ENCODE measurements at regions not wholly inside any gene's neighbourhood (a gene's known extent, or its start where the extent isn't known, plus 50 kb on each side); places are given as distances from the start of the nearest gene placed in this dataset.
"Not testable (repeated sequence)": the region's sequence is repeated elsewhere in the genome, so short reads cannot be mapped to it uniquely, and the experiment has no call there.

GRCh38 chr6:86738078-86738477 lies 199.2 kb upstream of the HTR1E start:
- no peaks in the 10 kb centered on the region for H3K4me1 Mint-ChIP-seq
- WGBS, 2 experiments (ENCODE audit: insufficient coverage in 1 of 2, insufficient read length in 1 of 2), result 75 to 97% methylated on average over 1 of the region's 1 CpG
- no peak overlapping the region for H3K27ac ChIP-seq (ENCODE audit: low read depth, low read length)
- no peak for DNase-seq
- peaks cover 10% of the 10 kb centered on the region for H3K36me3 Mint-ChIP-seq (ENCODE audit: low read depth)
- H3K27me3 ChIP-seq (ENCODE audit: control insufficient read depth, insufficient read depth, low read length, poor library complexity, severe bottlenecking), result no peaks in the 10 kb centered on the region
- H3K27me3 Mint-ChIP-seq (ENCODE audit: insufficient read depth), result no peaks in the 10 kb centered on the region
- no peak overlapping the region for H3K9ac ChIP-seq (ENCODE audit: extremely low read depth, low read length, poor library complexity, severe bottlenecking)
- H3K9me3 ChIP-seq (ENCODE audit: control insufficient read depth, low read length), result no peaks in the 10 kb centered on the region
- H3K4me1 ChIP-seq (ENCODE audit: control insufficient read depth, insufficient read depth, low read length), result no peaks in the 10 kb centered on the region
- H3K9me3 Mint-ChIP-seq, result peaks cover 24% of the 10 kb centered on the region
- H3K4me3 ChIP-seq (ENCODE audit: low read length), result no peak overlapping the region
- no peaks in the 10 kb centered on the region for H3K36me3 ChIP-seq (ENCODE audit: control insufficient read depth, insufficient read depth, low read length)
- TF ChIP-seq, protein P1, sequence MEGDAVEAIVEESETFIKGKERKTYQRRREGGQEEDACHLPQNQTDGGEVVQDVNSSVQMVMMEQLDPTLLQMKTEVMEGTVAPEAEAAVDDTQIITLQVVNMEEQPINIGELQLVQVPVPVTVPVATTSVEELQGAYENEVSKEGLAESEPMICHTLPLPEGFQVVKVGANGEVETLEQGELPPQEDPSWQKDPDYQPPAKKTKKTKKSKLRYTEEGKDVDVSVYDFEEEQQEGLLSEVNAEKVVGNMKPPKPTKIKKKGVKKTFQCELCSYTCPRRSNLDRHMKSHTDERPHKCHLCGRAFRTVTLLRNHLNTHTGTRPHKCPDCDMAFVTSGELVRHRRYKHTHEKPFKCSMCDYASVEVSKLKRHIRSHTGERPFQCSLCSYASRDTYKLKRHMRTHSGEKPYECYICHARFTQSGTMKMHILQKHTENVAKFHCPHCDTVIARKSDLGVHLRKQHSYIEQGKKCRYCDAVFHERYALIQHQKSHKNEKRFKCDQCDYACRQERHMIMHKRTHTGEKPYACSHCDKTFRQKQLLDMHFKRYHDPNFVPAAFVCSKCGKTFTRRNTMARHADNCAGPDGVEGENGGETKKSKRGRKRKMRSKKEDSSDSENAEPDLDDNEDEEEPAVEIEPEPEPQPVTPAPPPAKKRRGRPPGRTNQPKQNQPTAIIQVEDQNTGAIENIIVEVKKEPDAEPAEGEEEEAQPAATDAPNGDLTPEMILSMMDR (conservative IDR thresholded peaks at IDR 0.05), result no peak
- no peak overlapping the region for H3K4me3 Mint-ChIP-seq
- H3K27ac Mint-ChIP-seq, result no peak overlapping the region

- not testable (repeated sequence) for H3K27me3 ChIP-seq (ENCODE audit: control insufficient read depth, insufficient read depth, low read length, poor library complexity, severe bottlenecking); H3K27me3 Mint-ChIP-seq (ENCODE audit: insufficient read depth); H3K27ac Mint-ChIP-seq; H3K4me1 ChIP-seq (ENCODE audit: control insufficient read depth, insufficient read depth, low read length); H3K4me3 ChIP-seq (ENCODE audit: low read length); H3K9ac ChIP-seq (ENCODE audit: extremely low read depth, low read length, poor library complexity, severe bottlenecking); DNase-seq; H3K4me1 Mint-ChIP-seq; H3K27ac ChIP-seq (ENCODE audit: low read depth, low read length); H3K4me3 Mint-ChIP-seq
- H3K9me3 ChIP-seq (ENCODE audit: control insufficient read depth, low read length), result peaks cover 25% of the 10 kb centered on the region
- peaks cover 16% of the 10 kb centered on the region for H3K36me3 ChIP-seq (ENCODE audit: control insufficient read depth, insufficient read depth, low read length)
- Mint-ChIP-seq H3K9me3 (peaks cover 61% of the 10 kb centered on the region), H3K36me3 (ENCODE audit: low read depth) (peaks cover 60% of the 10 kb centered on the region)
- WGBS, 2 experiments (ENCODE audit: insufficient coverage in 1 of 2, insufficient read length in 1 of 2), result 50 to 80% methylated on average over 2 to 8 of the region's 8 CpGs
These were observed 205.7 kb upstream of the HTR1E start for GRCh38 chr6:86731631-86732030.

GRCh38 chr6:86730772-86731171 lies 206.6 kb upstream of the HTR1E start:
- Mint-ChIP-seq H3K9me3 (peaks cover 66% of the 10 kb centered on the region), H3K36me3 (ENCODE audit: low read depth) (peaks cover 67% of the 10 kb centered on the region)
- H3K36me3 ChIP-seq (ENCODE audit: control insufficient read depth, insufficient read depth, low read length), result peaks cover 19% of the 10 kb centered on the region
- DNase-seq; H3K27me3 ChIP-seq (ENCODE audit: control insufficient read depth, insufficient read depth, low read length, poor library complexity, severe bottlenecking); H3K27me3 Mint-ChIP-seq (ENCODE audit: insufficient read depth); H3K4me3 Mint-ChIP-seq; H3K27ac ChIP-seq (ENCODE audit: low read depth, low read length); H3K4me1 Mint-ChIP-seq; H3K4me1 ChIP-seq (ENCODE audit: control insufficient read depth, insufficient read depth, low read length); H3K27ac Mint-ChIP-seq; H3K4me3 ChIP-seq (ENCODE audit: low read length); H3K9ac ChIP-seq (ENCODE audit: extremely low read depth, low read length, poor library complexity, severe bottlenecking): not testable (repeated sequence)
- peaks cover 29% of the 10 kb centered on the region for H3K9me3 ChIP-seq (ENCODE audit: control insufficient read depth, low read length)
- WGBS, 2 experiments (ENCODE audit: insufficient coverage in 1 of 2, insufficient read length in 1 of 2), result 91 to 94% methylated on average over 3 to 4 of the region's 4 CpGs

DNA sequence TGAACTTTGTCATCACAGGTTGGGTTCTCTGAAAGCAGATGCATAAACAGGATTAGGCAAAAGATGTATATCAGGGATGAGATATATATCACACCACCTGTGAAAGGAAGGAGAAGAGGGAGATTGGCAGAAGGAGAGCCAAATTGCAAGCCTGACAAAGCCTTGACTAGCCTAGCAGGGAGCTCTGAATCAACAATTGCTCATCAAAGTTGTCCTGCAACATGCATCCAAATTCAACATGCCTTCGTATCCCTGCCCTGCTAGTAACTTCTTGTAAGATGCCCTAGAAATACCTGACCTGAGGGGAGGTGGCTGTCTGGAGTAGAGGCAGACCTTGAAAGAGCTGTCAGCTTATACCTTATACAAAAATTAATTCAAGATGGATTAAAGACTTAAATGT lies 207.1 kb upstream of the HTR1E start:
- H3K4me3 Mint-ChIP-seq, result no peak overlapping the region
- Histone ChIP-seq H3K9me3 (ENCODE audit: control insufficient read depth, low read length) (peaks cover 34% of the 10 kb centered on the region), H3K36me3 (ENCODE audit: control insufficient read depth, insufficient read depth, low read length) (peaks cover 25% of the 10 kb centered on the region), H3K9ac (ENCODE audit: extremely low read depth, low read length, poor library complexity, severe bottlenecking) (no peak overlapping the region), H3K27me3 (ENCODE audit: control insufficient read depth, insufficient read depth, low read length, poor library complexity, severe bottlenecking) (no peaks in the 10 kb centered on the region), H3K4me1 (ENCODE audit: control insufficient read depth, insufficient read depth, low read length) (no peaks in the 10 kb centered on the region), H3K27ac (ENCODE audit: low read depth, low read length) (no peak overlapping the region), H3K4me3 (ENCODE audit: low read length) (no peak overlapping the region)
- H3K27me3 Mint-ChIP-seq (ENCODE audit: insufficient read depth), result peaks cover 1% of the 10 kb centered on the region
- peaks cover 71% of the 10 kb centered on the region for H3K9me3 Mint-ChIP-seq
- whole genome bisulfite sequencing, 2 experiments (ENCODE audit: insufficient coverage in 1 of 2, insufficient read length in 1 of 2), result 0% methylated on average over 1 of the region's 1 CpG
- no peak for DNase-seq
- no peak overlapping the region for H3K27ac Mint-ChIP-seq
- peaks cover 73% of the 10 kb centered on the region for H3K36me3 Mint-ChIP-seq (ENCODE audit: low read depth)
- no peaks in the 10 kb centered on the region for H3K4me1 Mint-ChIP-seq
- TF ChIP-seq, protein P1 (conservative IDR thresholded peaks at IDR 0.05), result no peak

All from endodermal cell (in vitro differentiated cells).